ENCODE measurements at regions not wholly inside any gene's neighbourhood (a gene's known extent, or its start where the extent isn't known, plus 50 kb on each side); places are given as distances from the start of the nearest gene placed in this dataset.
"Not testable (repeated sequence)": the region's sequence is repeated elsewhere in the genome, so short reads cannot be mapped to it uniquely, and the experiment has no call there.

GRCh38 chr4:138627096-138627495 lies 384.9 kb upstream of the SLC7A11 start:
- 73 to 100% methylated on average over 1 to 5 of the region's 5 CpGs for WGBS, 2 donors (ENCODE audit: low coverage in 1 of 2)
- H3K36me3 ChIP-seq: no peaks in the 10 kb centered on the region
- H3K27me3 ChIP-seq: no peaks in the 10 kb centered on the region
- TF ChIP-seq CTCF (IDR thresholded peaks at IDR 0.05): no peak
- no peak for TF ChIP-seq EP300 (IDR thresholded peaks at IDR 0.05; ENCODE audit: low read depth)
- no peak for TF ChIP-seq POLR2A (IDR thresholded peaks at IDR 0.05)
- TF ChIP-seq POLR2AphosphoS5 (IDR thresholded peaks at IDR 0.05): no peak
- no peak for DNase-seq
- no peaks in the 10 kb centered on the region for H3K9me3 ChIP-seq
- no peaks in the 10 kb centered on the region for H3K4me1 ChIP-seq
- no peak overlapping the region for H3K4me3 ChIP-seq
- H3K27ac ChIP-seq: no peak overlapping the region
- intact Hi-C loops (cut with DNase I; ENCODE audit: low total_unique reads) (no loop called here), in situ Hi-C loops (cut with MboI; ENCODE audit: low pct_ligation_motif_present in 1 of 4, low pct_unique_long_range_greater_than_20kb in 1 of 4, low sequenced_read_pairs in 3 of 4) (no loop called here)

- H3K27me3 ChIP-seq; H3K36me3 ChIP-seq; DNase-seq; intact Hi-C loops (cut with DNase I; ENCODE audit: low total_unique reads); H3K4me1 ChIP-seq; H3K9me3 ChIP-seq; H3K4me3 ChIP-seq; in situ Hi-C loops (cut with MboI; ENCODE audit: low pct_ligation_motif_present in 1 of 4, low pct_unique_long_range_greater_than_20kb in 1 of 4, low sequenced_read_pairs in 3 of 4); H3K27ac ChIP-seq: not testable (repeated sequence)
- WGBS, 2 donors (ENCODE audit: low coverage in 1 of 2): 82% methylated on average over 4 of the region's 4 CpGs; no CpG with 5 or more reads in 1 of the 2 donors
Observed at GRCh38 chr4:138622362-138622761, 380.2 kb upstream of the SLC7A11 start.

- 80 to 94% methylated on average over 2 of the region's 2 CpGs for WGBS, 2 donors (ENCODE audit: low coverage in 1 of 2)
- no peak for DNase-seq
- Histone ChIP-seq H3K27ac (no peak overlapping the region), H3K4me1 (no peaks in the 10 kb centered on the region), H3K36me3 (no peaks in the 10 kb centered on the region), H3K9me3 (no peaks in the 10 kb centered on the region), H3K4me3 (no peak overlapping the region), H3K27me3 (no peaks in the 10 kb centered on the region)
- TF ChIP-seq POLR2A (IDR thresholded peaks at IDR 0.05): no peak
- TF ChIP-seq POLR2AphosphoS5 (IDR thresholded peaks at IDR 0.05): no peak
- TF ChIP-seq CTCF (IDR thresholded peaks at IDR 0.05): no peak
- no peak for TF ChIP-seq EP300 (IDR thresholded peaks at IDR 0.05; ENCODE audit: low read depth)
- in situ Hi-C loops (cut with MboI; ENCODE audit: low pct_ligation_motif_present in 1 of 4, low pct_unique_long_range_greater_than_20kb in 1 of 4, low sequenced_read_pairs in 3 of 4): no loop called here
- intact Hi-C loops (cut with DNase I; ENCODE audit: low total_unique reads): no loop called here
Observed at GRCh38 chr4:138616775-138617174, 374.6 kb upstream of the SLC7A11 start.

- no peaks in the 10 kb centered on the region for H3K36me3 ChIP-seq
- H3K4me1 ChIP-seq: no peaks in the 10 kb centered on the region
- in situ Hi-C loops (cut with MboI; ENCODE audit: low pct_ligation_motif_present in 1 of 4, low pct_unique_long_range_greater_than_20kb in 1 of 4, low sequenced_read_pairs in 3 of 4) (no loop called here), intact Hi-C loops (cut with DNase I; ENCODE audit: low total_unique reads) (no loop called here)
- H3K27me3 ChIP-seq: no peaks in the 10 kb centered on the region
- H3K27ac ChIP-seq: no peak overlapping the region
- H3K9me3 ChIP-seq: no peaks in the 10 kb centered on the region
- DNase-seq: no peak
- no peak overlapping the region for H3K4me3 ChIP-seq
- WGBS, 2 donors (ENCODE audit: low coverage in 1 of 2): 64 to 74% methylated on average over 3 of the region's 3 CpGs
- TF ChIP-seq EP300 (IDR thresholded peaks at IDR 0.05; ENCODE audit: low read depth) (no peak), CTCF (IDR thresholded peaks at IDR 0.05) (no peak), POLR2AphosphoS5 (IDR thresholded peaks at IDR 0.05) (no peak)
Observed at GRCh38 chr4:138614398-138615142, 372.4 kb upstream of the SLC7A11 start.

- Histone ChIP-seq H3K36me3 (no peaks in the 10 kb centered on the region), H3K9me3 (no peaks in the 10 kb centered on the region), H3K27ac (no peak overlapping the region), H3K4me3 (no peak overlapping the region), H3K4me1 (no peaks in the 10 kb centered on the region), H3K27me3 (no peaks in the 10 kb centered on the region)
- no peak for TF ChIP-seq POLR2AphosphoS5 (IDR thresholded peaks at IDR 0.05)
- TF ChIP-seq POLR2A (IDR thresholded peaks at IDR 0.05): no peak
- TF ChIP-seq CTCF (IDR thresholded peaks at IDR 0.05): no peak
- no peak for TF ChIP-seq EP300 (IDR thresholded peaks at IDR 0.05; ENCODE audit: low read depth)
- in situ Hi-C loops (cut with MboI; ENCODE audit: low pct_ligation_motif_present in 1 of 4, low pct_unique_long_range_greater_than_20kb in 1 of 4, low sequenced_read_pairs in 3 of 4): no loop called here
- DNase-seq: no peak
- 100% methylated on average over 1 of the region's 1 CpG for WGBS, 2 donors (ENCODE audit: low coverage in 1 of 2)
- intact Hi-C loops (cut with DNase I; ENCODE audit: low total_unique reads): no loop called here
Observed at GRCh38 chr4:138612428-138612827, 370.3 kb upstream of the SLC7A11 start.
